DND-41 (cell line): ENCODE measurements at regions not wholly inside any gene's neighbourhood (a gene's known extent, or its start where the extent isn't known, plus 50 kb on each side); places are given as distances from the start of the nearest gene placed in this dataset.

Source experiments
- ATAC-seq: fragments of 200-7000 bp; cut with Tn5 transposase; 3 replicates; pipeline ENCODE4 v1.9.1; 2021; ENCODE audit warnings: low read depth; ENCODE audit not compliant: insufficient read depth
- DNase-seq: peaks from one replicate; pipeline ENCODE4 v3.0.0-alpha.2; 2020
- H2AFZ ChIP-seq: 2 replicates; pipeline ENCODE4 v1.6.0; 2012; ENCODE audit warnings: low read depth, low read length
- H3K27ac ChIP-seq: 2 replicates; pipeline ENCODE4 v1.5.1; 2012; ENCODE audit warnings: low read length, inconsistent platforms
- H3K27me3 ChIP-seq: fragments of 200-600 bp; sonication (generic); 2 replicates; pipeline ENCODE4 v1.6.0; 2012; ENCODE audit warnings: low read length, mild to moderate bottlenecking, inconsistent platforms; ENCODE audit not compliant: insufficient read depth, poor library complexity
- H3K36me3 ChIP-seq: 2 replicates; pipeline ENCODE4 v1.5.1; 2012; ENCODE audit warnings: low read length, inconsistent platforms; ENCODE audit not compliant: insufficient read depth
- H3K4me1 ChIP-seq: 2 replicates; pipeline ENCODE4 v1.5.1; 2012; ENCODE audit warnings: mild to moderate bottlenecking, low read length; ENCODE audit not compliant: insufficient read depth
- H3K4me2 ChIP-seq: 2 replicates; pipeline ENCODE4 v1.6.0; 2012; ENCODE audit warnings: mild to moderate bottlenecking, moderate library complexity, low read length, inconsistent platforms; ENCODE audit not compliant: insufficient read depth
- H3K4me3 ChIP-seq, 2 experiments: fragments of 200-600 bp in 1 of 2; shearing (Covaris generic) in 1 of 2; 2 replicates each; pipeline ENCODE4 v1.5.1; 2012 to 2016; ENCODE audit warnings: inconsistent platforms in 2 of 2, low read length in 2 of 2, mild to moderate bottlenecking in 2 of 2, low read depth in 1 of 2, moderate library complexity in 1 of 2
- H3K79me2 ChIP-seq: 2 replicates; pipeline ENCODE4 v1.6.0; 2012; ENCODE audit warnings: low read length, inconsistent platforms; ENCODE audit not compliant: insufficient read depth
- H3K9ac ChIP-seq: 2 replicates; pipeline ENCODE4 v1.6.0; 2012; ENCODE audit warnings: low read depth, mild to moderate bottlenecking, inconsistent platforms, low read length, moderate library complexity
- H3K9me3 ChIP-seq: 2 replicates; pipeline ENCODE4 v1.5.1; 2012; ENCODE audit warnings: low read length, moderate library complexity, mild to moderate bottlenecking, inconsistent platforms; ENCODE audit not compliant: insufficient read depth, severe bottlenecking
- H4K20me1 ChIP-seq: 2 replicates; pipeline ENCODE4 v1.6.0; 2012; ENCODE audit warnings: low read length; ENCODE audit not compliant: insufficient read depth
- EZH2 ChIP-seq: IDR thresholded peaks from 3 replicates; pipeline ENCODE4 v1.6.1; 2012; ENCODE audit warnings: borderline replicate concordance, low read depth, mild to moderate bottlenecking, moderate library complexity, low read length, inconsistent platforms; ENCODE audit not compliant: severe bottlenecking
- TF ChIP-seq, protein P1 (sequence below): IDR thresholded peaks from 2 replicates; pipeline ENCODE4 v1.5.1; 2012; ENCODE audit warnings: borderline replicate concordance, low read length, moderate library complexity, mild to moderate bottlenecking; ENCODE audit not compliant: poor library complexity, severe bottlenecking; ENCODE audit errors: extremely low read depth

GRCh38 chr9:13628526-13628925 lies 349.0 kb upstream of the MPDZ start:
- DNase-seq = no peak
- Histone ChIP-seq H2AFZ (no peak overlapping the region), H3K4me2 (no peak overlapping the region), H3K79me2 (no peaks in the 10 kb centered on the region), H3K4me3 (no peak overlapping the region), H3K9me3 (no peaks in the 10 kb centered on the region), H3K27me3 (no peaks in the 10 kb centered on the region), H3K36me3 (no peaks in the 10 kb centered on the region), H3K4me1 (no peaks in the 10 kb centered on the region), H4K20me1 (no peaks in the 10 kb centered on the region), H3K27ac (no peak overlapping the region), H3K9ac (no peak overlapping the region)
- TF ChIP-seq, protein P1, sequence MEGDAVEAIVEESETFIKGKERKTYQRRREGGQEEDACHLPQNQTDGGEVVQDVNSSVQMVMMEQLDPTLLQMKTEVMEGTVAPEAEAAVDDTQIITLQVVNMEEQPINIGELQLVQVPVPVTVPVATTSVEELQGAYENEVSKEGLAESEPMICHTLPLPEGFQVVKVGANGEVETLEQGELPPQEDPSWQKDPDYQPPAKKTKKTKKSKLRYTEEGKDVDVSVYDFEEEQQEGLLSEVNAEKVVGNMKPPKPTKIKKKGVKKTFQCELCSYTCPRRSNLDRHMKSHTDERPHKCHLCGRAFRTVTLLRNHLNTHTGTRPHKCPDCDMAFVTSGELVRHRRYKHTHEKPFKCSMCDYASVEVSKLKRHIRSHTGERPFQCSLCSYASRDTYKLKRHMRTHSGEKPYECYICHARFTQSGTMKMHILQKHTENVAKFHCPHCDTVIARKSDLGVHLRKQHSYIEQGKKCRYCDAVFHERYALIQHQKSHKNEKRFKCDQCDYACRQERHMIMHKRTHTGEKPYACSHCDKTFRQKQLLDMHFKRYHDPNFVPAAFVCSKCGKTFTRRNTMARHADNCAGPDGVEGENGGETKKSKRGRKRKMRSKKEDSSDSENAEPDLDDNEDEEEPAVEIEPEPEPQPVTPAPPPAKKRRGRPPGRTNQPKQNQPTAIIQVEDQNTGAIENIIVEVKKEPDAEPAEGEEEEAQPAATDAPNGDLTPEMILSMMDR = no peak
- no peak for TF ChIP-seq EZH2
- ATAC-seq = no peak

DNA sequence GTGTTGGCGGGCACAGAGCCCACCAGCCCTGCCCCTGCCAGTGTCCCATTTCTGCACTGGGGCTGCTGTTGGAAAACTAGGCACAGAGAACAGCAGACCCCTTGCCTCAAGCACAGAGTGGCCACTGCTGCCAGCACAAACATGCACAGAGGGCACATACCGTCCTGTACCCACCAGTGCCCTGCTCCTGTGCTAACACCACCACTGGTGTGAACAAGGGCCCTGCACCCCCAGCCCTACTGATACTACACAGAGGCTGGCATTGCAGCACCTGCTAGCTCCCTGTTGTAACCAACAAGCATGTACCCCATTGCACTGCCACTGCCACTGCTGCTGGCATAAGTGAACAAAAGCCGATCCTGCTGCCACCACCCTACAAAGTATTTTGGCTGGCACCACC lies 348.0 kb upstream of the MPDZ start:
- no peak overlapping the region for H3K9ac ChIP-seq
- no peak for DNase-seq
- H3K4me3 ChIP-seq = no peak overlapping the region
- H2AFZ ChIP-seq = no peak overlapping the region
- H3K79me2 ChIP-seq = no peaks in the 10 kb centered on the region
- no peaks in the 10 kb centered on the region for H3K36me3 ChIP-seq
- no peaks in the 10 kb centered on the region for H4K20me1 ChIP-seq
- no peaks in the 10 kb centered on the region for H3K4me1 ChIP-seq
- no peak overlapping the region for H3K27ac ChIP-seq
- H3K27me3 ChIP-seq = no peaks in the 10 kb centered on the region
- no peak for ATAC-seq
- TF ChIP-seq, protein P1 = no peak
- TF ChIP-seq EZH2 = no peak
- H3K4me2 ChIP-seq = no peak overlapping the region
- no peaks in the 10 kb centered on the region for H3K9me3 ChIP-seq

DNA sequence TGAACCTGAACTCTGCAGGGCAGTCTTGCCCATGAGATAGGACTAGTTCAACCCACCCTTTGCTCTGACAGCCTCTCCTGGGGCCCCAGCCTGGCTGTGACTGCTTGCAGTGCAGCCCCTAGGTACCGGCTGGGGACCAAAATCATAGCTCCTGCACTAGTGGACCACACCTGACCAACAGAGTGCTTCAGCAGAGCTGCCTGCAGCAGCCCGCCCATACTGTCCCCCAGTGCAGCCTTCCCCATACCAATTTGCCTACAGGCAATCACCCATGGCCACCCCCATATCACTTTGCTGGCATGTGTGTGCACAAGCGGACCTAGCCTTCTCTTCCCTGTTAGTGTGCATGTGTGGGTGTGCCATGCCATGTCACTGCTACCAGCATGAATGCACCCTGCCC lies 347.6 kb upstream of the MPDZ start:
- H3K27ac ChIP-seq = no peak overlapping the region
- no peak overlapping the region for H3K4me3 ChIP-seq
- no peaks in the 10 kb centered on the region for H3K27me3 ChIP-seq
- H3K9me3 ChIP-seq = no peaks in the 10 kb centered on the region
- no peak overlapping the region for H3K4me2 ChIP-seq
- no peak overlapping the region for H2AFZ ChIP-seq
- DNase-seq (no peak), ATAC-seq (no peak)
- H3K79me2 ChIP-seq = no peaks in the 10 kb centered on the region
- no peaks in the 10 kb centered on the region for H3K36me3 ChIP-seq
- H4K20me1 ChIP-seq = no peaks in the 10 kb centered on the region
- no peak overlapping the region for H3K9ac ChIP-seq
- no peaks in the 10 kb centered on the region for H3K4me1 ChIP-seq
- TF ChIP-seq, protein P1 = no peak
- no peak for TF ChIP-seq EZH2

- Histone ChIP-seq H3K9me3 (no peaks in the 10 kb centered on the region), H3K79me2 (no peaks in the 10 kb centered on the region), H3K27ac (no peak overlapping the region), H2AFZ (no peak overlapping the region), H3K36me3 (no peaks in the 10 kb centered on the region), H3K4me3 (no peak overlapping the region), H3K9ac (no peak overlapping the region), H3K4me1 (no peaks in the 10 kb centered on the region), H3K27me3 (no peaks in the 10 kb centered on the region), H3K4me2 (no peak overlapping the region), H4K20me1 (no peaks in the 10 kb centered on the region)
- ATAC-seq = no peak
- TF ChIP-seq, protein P1 = no peak
- no peak for TF ChIP-seq EZH2
- DNase-seq = no peak
Measured at GRCh38 chr9:13626601-13627000, 347.1 kb upstream of the MPDZ start.
